ENCODE measurements at regions not wholly inside any gene's neighbourhood (a gene's known extent, or its start where the extent isn't known, plus 50 kb on each side); places are given as distances from the start of the nearest gene placed in this dataset.

DNA sequence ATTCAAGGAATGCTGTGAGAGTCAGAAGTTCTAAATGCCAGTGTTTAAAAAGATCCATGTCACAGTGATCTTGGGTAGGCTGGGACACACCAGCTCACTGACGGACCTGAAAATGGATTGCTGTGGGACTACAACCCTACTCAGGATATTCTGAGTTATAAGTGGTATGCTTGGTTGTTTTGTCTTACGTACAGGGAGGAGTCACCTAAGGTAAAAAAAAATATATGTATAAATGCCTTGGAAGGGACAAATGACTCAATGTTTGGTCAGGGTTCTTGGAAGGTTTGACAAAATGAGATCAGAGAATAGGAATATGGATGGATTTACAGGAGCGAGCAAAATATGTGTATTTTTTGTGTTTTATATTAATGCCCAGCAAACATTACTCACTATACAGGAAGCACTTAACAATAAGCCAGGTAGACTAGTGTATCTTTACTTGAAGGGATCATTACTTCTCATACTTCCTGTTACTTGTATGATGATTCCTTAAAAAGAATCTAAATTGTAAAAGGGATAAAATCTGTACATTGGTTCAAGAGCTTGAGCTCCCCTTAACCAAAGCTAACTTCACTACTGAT is 767.3 kb downstream of the GBE1 start (continued):
- TF ChIP-seq ZNF592 (IDR thresholded peaks at IDR 0.05) (no peak), KDM2B (CRISPR knock-in tag; IDR thresholded peaks at IDR 0.05) (no peak), ZSCAN29 (IDR thresholded peaks at IDR 0.05) (no peak), DACH1 (IDR thresholded peaks at IDR 0.05; ENCODE audit: partially characterized antibody) (no peak)

DNA sequence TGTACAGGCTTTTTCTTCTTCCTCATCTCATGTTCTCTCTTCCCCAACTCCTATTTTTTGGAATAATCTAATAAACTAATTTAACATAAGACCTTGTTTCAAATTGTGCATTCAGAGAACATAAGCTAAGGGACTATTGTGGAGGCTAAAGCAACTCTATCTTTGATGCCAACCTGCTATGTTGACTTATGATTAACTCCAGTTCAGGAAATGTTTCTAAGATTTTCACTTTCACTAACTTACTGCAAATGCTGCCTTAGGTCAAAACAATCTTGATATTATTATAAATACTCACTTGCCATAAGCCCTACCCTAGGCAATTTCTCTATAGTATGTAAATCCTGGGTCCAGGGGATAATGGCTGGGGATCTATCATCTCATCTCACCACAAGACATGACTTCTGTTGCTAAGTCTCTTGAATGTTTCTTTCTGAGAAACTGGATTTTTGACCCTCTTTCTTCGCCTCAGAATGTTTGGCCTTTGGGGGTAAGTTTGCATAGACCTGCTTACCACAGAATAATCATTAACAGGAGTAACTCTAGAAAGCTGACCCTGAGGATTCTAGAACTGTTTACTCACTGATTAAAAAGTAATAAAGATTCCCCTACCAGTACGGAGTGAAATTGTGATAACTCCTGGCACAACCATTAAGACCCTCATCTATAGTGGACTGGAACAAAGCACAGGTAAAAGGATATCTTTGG is 768.1 kb downstream of the GBE1 start:
- no peaks in the 10 kb centered on the region for H3K9me1 ChIP-seq (ENCODE audit: control insufficient read depth, insufficient read depth, low read length)
- ChIA-PET POLR2A (no interaction called here), CTCF (ENCODE audit: low intra/inter-chr PET ratio) (no interaction called here)
- FAIRE-seq (no peak), ATAC-seq (no peak), DNase-seq (ENCODE audit: extremely low read depth in 1 of 4, low spot score in 3 of 4) (no peak)
- H2AFZ ChIP-seq (ENCODE audit: low read depth, low read length): no peak overlapping the region
- BruUV-seq (replicated peaks): no TSS peak
- H3K9me3 ChIP-seq (replicated peaks; ENCODE audit: control insufficient read depth, insufficient read depth, low read depth, low read length): no peaks in the 10 kb centered on the region
- H3K9ac ChIP-seq (ENCODE audit: insufficient read depth in 1 of 2, low read depth in 2 of 2, low read length in 2 of 2): no peak overlapping the region
- H3K4me1 ChIP-seq (replicated peaks in 1 of 2; ENCODE audit: control insufficient read depth in 2 of 2, insufficient read depth in 2 of 2, low read length in 2 of 2): no peaks in the 10 kb centered on the region
- in situ Hi-C loops (cut with MboI): no loop called here
- H3K4me2 ChIP-seq (ENCODE audit: insufficient read depth, low read length): no peak overlapping the region
- intact Hi-C loops (cut with micrococcal nuclease): no loop called here
- no peaks in the 10 kb centered on the region for H3K27me3 ChIP-seq (ENCODE audit: control insufficient read depth in 2 of 2, insufficient read depth in 2 of 2, low read length in 2 of 2)
- no peak overlapping the region for H3K4me3 ChIP-seq
- H3K36me3 ChIP-seq (ENCODE audit: control insufficient read depth, insufficient read depth, low read length): no peaks in the 10 kb centered on the region
- WGBS (ENCODE audit: insufficient coverage, low coverage, missing lambda C conversion rate): 0% methylated on average over 2 of the region's 2 CpGs
- H4K20me1 ChIP-seq (replicated peaks; ENCODE audit: control insufficient read depth, insufficient read depth, low read length): no peaks in the 10 kb centered on the region
- H3K27ac ChIP-seq (ENCODE audit: extremely low read depth, low read depth, low read length): no peak overlapping the region
- no peaks in the 10 kb centered on the region for H3K79me2 ChIP-seq (ENCODE audit: control insufficient read depth, insufficient read depth, low read length)
- TF ChIP-seq PURB (CRISPR knock-in tag; IDR thresholded peaks at IDR 0.05; ENCODE audit: low read depth) (no peak), CCNT2 (IDR thresholded peaks at IDR 0.05; ENCODE audit: borderline replicate concordance, extremely low read depth, insufficient read length, low read depth, low read length) (no peak), SP2 (IDR thresholded peaks at IDR 0.05; ENCODE audit: extremely low read depth, low read depth, low read length, poor library complexity, severe bottlenecking) (no peak), ZNF324 (CRISPR knock-in tag; IDR thresholded peaks at IDR 0.05) (no peak), PML (IDR thresholded peaks at IDR 0.05; ENCODE audit: low read length) (no peak), CSDE1 (IDR thresholded peaks at IDR 0.05) (no peak), CHCHD3 (CRISPR knock-in tag; IDR thresholded peaks at IDR 0.05) (no peak), FOS (IDR thresholded peaks at IDR 0.05; ENCODE audit: extremely low read depth, insufficient read length) (no peak), MCM5 (IDR thresholded peaks at IDR 0.05; ENCODE audit: low read depth) (no peak), ARID2 (IDR thresholded peaks at IDR 0.05) (no peak), STAG1 (CRISPR knock-in tag; IDR thresholded peaks at IDR 0.05; ENCODE audit: borderline replicate concordance) (no peak), JUNB (CRISPR knock-in tag; conservative IDR thresholded peaks at IDR 0.05) (no peak), SIRT6 (IDR thresholded peaks at IDR 0.05; ENCODE audit: low read depth, low read length) (no peak)
- TF ChIP-seq, protein P1, sequence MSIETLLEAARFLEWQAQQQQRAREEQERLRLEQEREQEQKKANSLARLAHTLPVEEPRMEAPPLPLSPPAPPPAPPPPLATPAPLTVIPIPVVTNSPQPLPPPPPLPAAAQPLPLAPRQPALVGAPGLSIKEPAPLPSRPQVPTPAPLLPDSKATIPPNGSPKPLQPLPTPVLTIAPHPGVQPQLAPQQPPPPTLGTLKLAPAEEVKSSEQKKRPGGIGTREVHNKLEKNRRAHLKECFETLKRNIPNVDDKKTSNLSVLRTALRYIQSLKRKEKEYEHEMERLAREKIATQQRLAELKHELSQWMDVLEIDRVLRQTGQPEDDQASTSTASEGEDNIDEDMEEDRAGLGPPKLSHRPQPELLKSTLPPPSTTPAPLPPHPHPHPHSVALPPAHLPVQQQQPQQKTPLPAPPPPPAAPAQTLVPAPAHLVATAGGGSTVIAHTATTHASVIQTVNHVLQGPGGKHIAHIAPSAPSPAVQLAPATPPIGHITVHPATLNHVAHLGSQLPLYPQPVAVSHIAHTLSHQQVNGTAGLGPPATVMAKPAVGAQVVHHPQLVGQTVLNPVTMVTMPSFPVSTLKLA (conservative IDR thresholded peaks at IDR 0.05): no peak

Measured in K562 (cell line).